CD4-positive, alpha-beta T cell treated with Interleukin-12 subunit alpha and Interleukin-12 subunit beta, for 1 hour (primary cell): ENCODE measurements at regions not wholly inside any gene's neighbourhood (a gene's known extent, or its start where the extent isn't known, plus 50 kb on each side); places are given as distances from the start of the nearest gene placed in this dataset.
"Not testable (repeated sequence)": the region's sequence is repeated elsewhere in the genome, so short reads cannot be mapped to it uniquely, and the experiment has no call there.

ENCODE experiments used
- DNase-seq: peaks from one replicate; pipeline ENCODE4 v3.0.0-alpha.2; 2020

- no peak for DNase-seq
These were observed 1099.9 kb downstream of the TUSC7 start for GRCh38 chr3:117809186-117810081.

- no peak for DNase-seq
These were observed 1102.2 kb downstream of the TUSC7 start for GRCh38 chr3:117811786-117812185.

GRCh38 chr3:117814975-117815374 lies 1105.4 kb downstream of the TUSC7 start:
- no peak for DNase-seq

- no peak for DNase-seq
These were observed 1107.5 kb downstream of the TUSC7 start for GRCh38 chr3:117817103-117817502.

- no peak for DNase-seq
These were observed 1109.0 kb downstream of the TUSC7 start for GRCh38 chr3:117818592-117818991.

GRCh38 chr3:117820658-117821299 lies 1111.2 kb downstream of the TUSC7 start:
- DNase-seq = no peak

- no peak for DNase-seq
These were observed 1112.8 kb downstream of the TUSC7 start for GRCh38 chr3:117822416-117822815.

GRCh38 chr3:117836296-117836695 lies 1126.7 kb downstream of the TUSC7 start:
- DNase-seq = no peak

- DNase-seq = no peak
These were observed 1127.8 kb downstream of the TUSC7 start for GRCh38 chr3:117837391-117837790.

GRCh38 chr3:117842086-117842485 lies 1132.5 kb downstream of the TUSC7 start:
- DNase-seq = no peak

GRCh38 chr3:117843356-117843755 lies 1133.8 kb downstream of the TUSC7 start:
- no peak for DNase-seq

- no peak for DNase-seq
These were observed 1135.1 kb downstream of the TUSC7 start for GRCh38 chr3:117844676-117845075.

- no peak for DNase-seq
These were observed 1136.7 kb downstream of the TUSC7 start for GRCh38 chr3:117846238-117846637.

GRCh38 chr3:117848606-117849005 lies 1139.0 kb downstream of the TUSC7 start:
- DNase-seq = no peak

- DNase-seq = no peak
These were observed 1144.5 kb downstream of the TUSC7 start for GRCh38 chr3:117853923-117854668.

- no peak for DNase-seq
These were observed 1146.8 kb downstream of the TUSC7 start for GRCh38 chr3:117856354-117856753.

GRCh38 chr3:117863146-117863545 lies 1153.6 kb downstream of the TUSC7 start:
- no peak for DNase-seq

- DNase-seq = no peak
These were observed 1155.8 kb downstream of the TUSC7 start for GRCh38 chr3:117865338-117865737.

- DNase-seq = no peak
These were observed 1159.2 kb downstream of the TUSC7 start for GRCh38 chr3:117868766-117869165.

- no peak for DNase-seq
These were observed 1162.4 kb downstream of the TUSC7 start for GRCh38 chr3:117871934-117872333.

- DNase-seq = not testable (repeated sequence)
These were observed 1161.9 kb downstream of the IGSF11 start for GRCh38 chr3:117872594-117873248.

- DNase-seq = no peak
These were observed 1161.4 kb downstream of the IGSF11 start for GRCh38 chr3:117873249-117873600.

- DNase-seq = no peak
These were observed 1160.5 kb downstream of the IGSF11 start for GRCh38 chr3:117874028-117874690.
